ENCODE measurements at regions not wholly inside any gene's neighbourhood (a gene's known extent, or its start where the extent isn't known, plus 50 kb on each side); places are given as distances from the start of the nearest gene placed in this dataset.
A peak's percentile ranks its signal among the peaks of the same experiment; 100 is the strongest.
"Not testable (repeated sequence)": the region's sequence is repeated elsewhere in the genome, so short reads cannot be mapped to it uniquely, and the experiment has no call there.

GRCh38 chr7:131927770-131928423, 371.5 kb upstream of the PODXL start:
- Histone ChIP-seq H4K20me1 (ENCODE audit: low read length) (no peaks in the 10 kb centered on the region), H3F3A (ENCODE audit: low read length, unreplicated experiment) (no peaks in the 10 kb centered on the region), H3K79me2 (ENCODE audit: low read length) (no peaks in the 10 kb centered on the region), H3K27ac (ENCODE audit: low read length) (no peak overlapping the region), H3K4me1 (ENCODE audit: insufficient read depth, low read length) (no peaks in the 10 kb centered on the region), H3K9ac (ENCODE audit: low read length) (no peak overlapping the region), H3K27me3 (ENCODE audit: low read length) (peaks cover 48% of the 10 kb centered on the region; the same call in 1 of the 2 replicates), H3K9me2 (replicated peaks; ENCODE audit: low read length) (no peaks in the 10 kb centered on the region), H3K4me2 (ENCODE audit: low read length) (no peak overlapping the region), H3K4me3 (ENCODE audit: low read length) (no peak overlapping the region), H3K9me3 (ENCODE audit: low read length) (no peaks in the 10 kb centered on the region), H2AFZ (ENCODE audit: low read length) (no peak overlapping the region), H3K36me3 (ENCODE audit: low read depth, low read length) (no peaks in the 10 kb centered on the region)
- BruUV-seq (replicated peaks): no TSS peak
- ChIA-PET CTCF (no interaction called here), POLR2A (ENCODE audit: unreplicated experiment) (no interaction called here)
- intact Hi-C loops (cut with micrococcal nuclease): no loop called here
- no peak for TF ChIP-seq EZH2 (IDR thresholded peaks at IDR 0.05; ENCODE audit: low read length, unreplicated experiment)
- TF ChIP-seq EZH2phosphoT487 (IDR thresholded peaks at IDR 0.05; ENCODE audit: borderline replicate concordance, low read length): no peak
- no peak for TF ChIP-seq CTCF (conservative IDR thresholded peaks at IDR 0.05; ENCODE audit: low read depth, low read length)
- DNase-seq (no peak), ATAC-seq (no peak)

GRCh38 chr7:131925636-131926035, 369.2 kb upstream of the PODXL start:
- H3F3A ChIP-seq (ENCODE audit: low read length, unreplicated experiment): no peaks in the 10 kb centered on the region
- H3K36me3 ChIP-seq (ENCODE audit: low read depth, low read length): no peaks in the 10 kb centered on the region
- no peaks in the 10 kb centered on the region for H3K4me1 ChIP-seq (ENCODE audit: insufficient read depth, low read length)
- BruUV-seq (replicated peaks): no TSS peak
- no peaks in the 10 kb centered on the region for H4K20me1 ChIP-seq (ENCODE audit: low read length)
- H3K27ac ChIP-seq (ENCODE audit: low read length): no peak overlapping the region
- H3K9me2 ChIP-seq (replicated peaks; ENCODE audit: low read length): no peaks in the 10 kb centered on the region
- POLR2A ChIA-PET (ENCODE audit: unreplicated experiment): no interaction called here
- H3K27me3 ChIP-seq (ENCODE audit: low read length): peaks cover 55% of the 10 kb centered on the region
- intact Hi-C loops (cut with micrococcal nuclease): no loop called here
- no peak for ATAC-seq
- CTCF ChIA-PET: no interaction called here
- H3K79me2 ChIP-seq (ENCODE audit: low read length): no peaks in the 10 kb centered on the region
- no peaks in the 10 kb centered on the region for H3K9me3 ChIP-seq (ENCODE audit: low read length)
- H2AFZ ChIP-seq (ENCODE audit: low read length): no peak overlapping the region
- no peak overlapping the region for H3K9ac ChIP-seq (ENCODE audit: low read length)
- no peak overlapping the region for H3K4me2 ChIP-seq (ENCODE audit: low read length)
- DNase-seq: no peak
- H3K4me3 ChIP-seq (ENCODE audit: low read length): no peak overlapping the region
- no peak for TF ChIP-seq EZH2 (IDR thresholded peaks at IDR 0.05; ENCODE audit: low read length, unreplicated experiment)
- no peak for TF ChIP-seq EZH2phosphoT487 (IDR thresholded peaks at IDR 0.05; ENCODE audit: borderline replicate concordance, low read length)
- no peak for TF ChIP-seq CTCF (conservative IDR thresholded peaks at IDR 0.05; ENCODE audit: low read depth, low read length)

- Histone ChIP-seq H3K9ac (ENCODE audit: low read length) (no peak overlapping the region), H3K27ac (ENCODE audit: low read length) (no peak overlapping the region), H4K20me1 (ENCODE audit: low read length) (no peaks in the 10 kb centered on the region), H3K9me2 (replicated peaks; ENCODE audit: low read length) (no peaks in the 10 kb centered on the region), H3K36me3 (ENCODE audit: low read depth, low read length) (no peaks in the 10 kb centered on the region), H2AFZ (ENCODE audit: low read length) (no peak overlapping the region), H3K4me1 (ENCODE audit: insufficient read depth, low read length) (no peaks in the 10 kb centered on the region), H3K9me3 (ENCODE audit: low read length) (no peaks in the 10 kb centered on the region), H3K79me2 (ENCODE audit: low read length) (no peaks in the 10 kb centered on the region), H3K4me2 (ENCODE audit: low read length) (peak overlapping the region; percentile 59), H3K4me3 (ENCODE audit: low read length) (peak overlapping the region; percentile 60), H3F3A (ENCODE audit: low read length, unreplicated experiment) (no peaks in the 10 kb centered on the region), H3K27me3 (ENCODE audit: low read length) (peaks cover 57% of the 10 kb centered on the region)
- ChIA-PET CTCF (no interaction called here), POLR2A (ENCODE audit: unreplicated experiment) (no interaction called here)
- no peak for ATAC-seq
- no TSS peak for BruUV-seq (replicated peaks)
- intact Hi-C loops (cut with micrococcal nuclease): no loop called here
- DNase-seq: no peak
- TF ChIP-seq EZH2 (IDR thresholded peaks at IDR 0.05; ENCODE audit: low read length, unreplicated experiment): no peak
- no peak for TF ChIP-seq CTCF (conservative IDR thresholded peaks at IDR 0.05; ENCODE audit: low read depth, low read length)
- no peak for TF ChIP-seq EZH2phosphoT487 (IDR thresholded peaks at IDR 0.05; ENCODE audit: borderline replicate concordance, low read length)
Observed at GRCh38 chr7:131924857-131925256, 368.4 kb upstream of the PODXL start.

GRCh38 chr7:131922948-131923347, 366.5 kb upstream of the PODXL start:
- H3K4me3 ChIP-seq (ENCODE audit: low read length); ATAC-seq; H2AFZ ChIP-seq (ENCODE audit: low read length); H3F3A ChIP-seq (ENCODE audit: low read length, unreplicated experiment); H4K20me1 ChIP-seq (ENCODE audit: low read length); CTCF ChIA-PET; intact Hi-C loops (cut with micrococcal nuclease); H3K27ac ChIP-seq (ENCODE audit: low read length); H3K79me2 ChIP-seq (ENCODE audit: low read length); POLR2A ChIA-PET (ENCODE audit: unreplicated experiment); H3K9me2 ChIP-seq (replicated peaks; ENCODE audit: low read length); H3K9me3 ChIP-seq (ENCODE audit: low read length); H3K9ac ChIP-seq (ENCODE audit: low read length); H3K4me2 ChIP-seq (ENCODE audit: low read length); BruUV-seq (replicated peaks); DNase-seq; H3K4me1 ChIP-seq (ENCODE audit: insufficient read depth, low read length); H3K36me3 ChIP-seq (ENCODE audit: low read depth, low read length): not testable (repeated sequence)
- peaks cover 53% of the 10 kb centered on the region for H3K27me3 ChIP-seq (ENCODE audit: low read length)
